Naive thymus-derived CD8-positive, alpha-beta T cell (primary cell): ENCODE measurements at regions not wholly inside any gene's neighbourhood (a gene's known extent, or its start where the extent isn't known, plus 50 kb on each side); places are given as distances from the start of the nearest gene placed in this dataset.

Source experiments
- ATAC-seq, 2 donors: fragments of 150-1000 bp; cut with Tn5 transposase in 1 of 2; sonication (Bioruptor Pico), chemical (Tn5 transposase) in 1 of 2; 1 replicate in 1 of 2; 2 replicates in 1 of 2; pipeline ENCODE4 v1.10.0; 2021; ENCODE audit warnings: mild to moderate bottlenecking in 2 of 2, moderate library complexity in 2 of 2
- POLR2A ChIA-PET: fragments of 350-600 bp; sonication (Branson Sonifier 250); formaldehyde crosslinking; loops from one replicate; lab custom pipeline; 2021; ENCODE audit warnings: antibody characterized with exemption; lab: Charles Lee
- DNase-seq, 10 donors: peaks; one replicate each; pipeline versions ENCODE4 v3.0.0 to v3.0.0-alpha.2; 2020 to 2022
- H3K27ac Mint-ChIP-seq, 10 donors: one replicate each; pipeline ENCODE4 v1.8.0; 2020 to 2022; ENCODE audit warnings: mild to moderate bottlenecking in 10 of 10, mixed read lengths in 10 of 10, moderate library complexity in 4 of 10, inconsistent platforms in 1 of 10
- H3K27me3 Mint-ChIP-seq, 5 donors: one replicate each; pipeline ENCODE4 v1.8.0; 2021 to 2022; ENCODE audit warnings: mixed read lengths in 5 of 5
- H3K36me3 Mint-ChIP-seq, 3 donors: one replicate each; pipeline ENCODE4 v1.8.0; 2020 to 2022; ENCODE audit warnings: mixed read lengths in 3 of 3, mild to moderate bottlenecking in 2 of 3, inconsistent platforms in 1 of 3
- H3K4me1 Mint-ChIP-seq, 4 donors: one replicate each; pipeline ENCODE4 v1.8.0; 2021 to 2022; ENCODE audit warnings: mixed read lengths in 4 of 4
- H3K4me3 Mint-ChIP-seq, 10 donors: one replicate each; pipeline ENCODE4 v1.8.0; 2020 to 2022; ENCODE audit warnings: mild to moderate bottlenecking in 10 of 10, mixed read lengths in 10 of 10, moderate library complexity in 6 of 10, inconsistent platforms in 1 of 10
- H3K9me3 Mint-ChIP-seq, 9 donors: one replicate each; pipeline ENCODE4 v1.8.0; 2020 to 2022; ENCODE audit warnings: mixed read lengths in 9 of 9, mild to moderate bottlenecking in 3 of 9, inconsistent platforms in 1 of 9, moderate library complexity in 1 of 9

DNA sequence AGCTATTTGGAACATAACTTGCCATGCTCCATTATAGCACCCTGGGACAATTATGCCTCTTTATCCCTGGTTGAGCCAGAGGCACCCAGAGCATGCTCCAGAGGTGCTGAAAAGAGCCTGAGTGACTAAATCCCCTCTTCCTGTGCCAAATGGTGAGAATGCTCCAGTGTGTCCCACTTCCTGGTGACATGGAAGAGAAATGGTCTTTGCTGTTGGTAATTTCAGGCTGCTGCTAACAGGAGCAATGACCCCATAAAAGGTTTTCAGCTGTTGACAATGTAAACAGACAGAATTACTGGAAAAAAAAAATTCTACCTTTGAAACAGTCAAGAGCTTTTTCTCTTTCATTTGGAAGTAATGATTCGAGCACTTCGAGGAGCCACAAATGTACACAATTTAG is 341.8 kb downstream of the FGF9 start:
- ATAC-seq (no peak), DNase-seq (no peak)
- Mint-ChIP-seq H3K27me3 (no peaks in the 10 kb centered on the region), H3K4me1 (peaks cover 3 to 8% (median 7%) of the 10 kb centered on the region in 4 donors), H3K9me3 (peaks cover 0 to 10% (median 0%) of the 10 kb centered on the region in 9 donors), H3K4me3 (no peak overlapping the region), H3K27ac (no peak overlapping the region), H3K36me3 (no peaks in the 10 kb centered on the region)
- POLR2A ChIA-PET = no interaction called here

DNA sequence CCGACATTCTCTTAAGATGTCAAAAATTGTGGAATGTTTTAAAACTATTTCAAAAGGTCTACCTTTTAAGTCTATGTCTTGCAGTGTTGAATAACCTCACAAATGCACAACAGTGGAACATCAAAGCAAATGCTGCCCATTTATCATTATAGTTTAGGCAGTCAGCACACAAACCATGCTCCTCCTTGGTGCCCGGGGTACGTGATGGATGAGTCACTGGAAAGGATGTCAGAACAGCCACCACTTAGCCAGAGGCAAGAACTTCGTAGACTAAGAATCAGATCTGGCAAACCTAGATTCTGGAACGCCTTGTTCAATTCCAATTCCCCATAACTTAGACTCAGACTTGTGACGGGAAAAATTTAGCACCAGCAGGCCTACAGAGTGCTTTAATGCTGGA is 343.6 kb downstream of the FGF9 start:
- DNase-seq = no peak
- no peak for ATAC-seq
- POLR2A ChIA-PET = no interaction called here
- Mint-ChIP-seq H3K4me3 (no peak overlapping the region), H3K4me1 (peaks cover 4 to 17% (median 14%) of the 10 kb centered on the region in 4 donors), H3K9me3 (no peaks in the 10 kb centered on the region), H3K27ac (no peak overlapping the region), H3K27me3 (no peaks in the 10 kb centered on the region), H3K36me3 (no peaks in the 10 kb centered on the region)

DNA sequence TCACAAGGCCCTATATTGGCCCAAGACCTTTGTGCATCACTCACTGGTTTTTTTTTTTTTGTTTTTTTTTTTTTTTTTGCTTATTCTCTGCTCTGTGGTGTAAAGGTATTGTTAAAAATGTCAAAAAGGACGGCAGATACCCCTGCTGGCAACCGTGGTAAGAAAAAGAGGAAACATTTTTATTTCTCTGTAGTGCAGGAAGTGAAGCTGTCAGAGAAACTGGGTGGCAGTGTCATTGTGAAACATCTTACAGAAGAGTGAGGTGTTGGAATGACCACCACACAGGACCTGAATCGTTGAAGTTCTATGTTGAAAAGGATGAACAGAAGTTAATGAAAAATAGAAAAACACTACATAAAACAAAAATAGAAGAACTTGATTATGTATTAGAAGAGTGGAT is 346.4 kb downstream of the FGF9 start:
- Mint-ChIP-seq H3K9me3 (no peaks in the 10 kb centered on the region), H3K27ac (peak overlapping the region in 2 of 10 donors; percentile 0 to 14), H3K4me1 (peaks cover 4 to 17% (median 14%) of the 10 kb centered on the region in 4 donors), H3K4me3 (peak overlapping the region in 2 of 10 donors; percentile 4 to 29), H3K36me3 (no peaks in the 10 kb centered on the region), H3K27me3 (no peaks in the 10 kb centered on the region)
- POLR2A ChIA-PET = no interaction called here
- ATAC-seq = peak; percentile 25 to 58
- DNase-seq = peak in 2 of 10 donors; percentile 12 to 27

DNA sequence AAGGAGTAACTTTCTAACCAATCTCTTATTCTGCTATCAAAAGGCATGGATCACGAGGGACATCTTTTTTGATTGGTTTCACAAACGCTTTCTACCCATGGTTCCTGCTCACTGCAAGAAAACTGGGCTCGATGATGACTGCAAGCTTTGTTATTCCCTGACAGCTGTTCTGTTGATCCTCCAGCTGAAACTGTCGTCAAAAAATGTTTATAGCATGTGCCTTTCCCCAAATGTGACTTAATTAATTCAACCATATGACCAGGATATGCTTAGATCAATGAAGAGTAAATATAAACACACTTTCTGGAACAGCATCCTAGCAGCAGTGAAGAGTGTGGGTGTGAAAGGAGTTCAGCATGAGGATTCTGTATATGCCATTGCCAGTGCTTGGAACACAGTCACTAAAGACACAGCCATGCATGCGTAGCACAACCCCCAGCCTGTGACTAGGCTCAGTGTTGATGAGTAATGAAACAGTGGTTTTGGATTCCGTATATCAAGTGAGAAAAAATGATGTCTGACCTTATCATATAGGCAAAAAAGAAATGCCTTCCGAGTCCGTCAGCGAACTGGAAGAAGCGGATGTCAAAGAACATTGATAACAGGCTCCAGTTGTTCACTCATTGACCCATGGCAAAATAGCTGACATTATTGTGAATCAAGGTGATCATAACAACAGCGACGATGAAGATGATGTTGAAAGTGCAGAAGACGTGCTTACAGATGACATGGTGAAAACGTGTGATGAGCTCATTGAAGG is 347.4 kb downstream of the FGF9 start:
- Mint-ChIP-seq H3K36me3 (no peaks in the 10 kb centered on the region), H3K9me3 (no peaks in the 10 kb centered on the region), H3K27me3 (no peaks in the 10 kb centered on the region), H3K27ac (peak overlapping the region in 1 of 10 donors; percentile 11), H3K4me1 (peaks cover 4 to 17% (median 14%) of the 10 kb centered on the region in 4 donors), H3K4me3 (no peak overlapping the region)
- POLR2A ChIA-PET = interaction anchor here (0.6 kb wide), 1 partner anchor 353 kb away, joined by 6 read pairs; no protein-coding TSS in a partner anchor
- ATAC-seq (no peak), DNase-seq (peak in 1 of 10 donors; percentile 19)

DNA sequence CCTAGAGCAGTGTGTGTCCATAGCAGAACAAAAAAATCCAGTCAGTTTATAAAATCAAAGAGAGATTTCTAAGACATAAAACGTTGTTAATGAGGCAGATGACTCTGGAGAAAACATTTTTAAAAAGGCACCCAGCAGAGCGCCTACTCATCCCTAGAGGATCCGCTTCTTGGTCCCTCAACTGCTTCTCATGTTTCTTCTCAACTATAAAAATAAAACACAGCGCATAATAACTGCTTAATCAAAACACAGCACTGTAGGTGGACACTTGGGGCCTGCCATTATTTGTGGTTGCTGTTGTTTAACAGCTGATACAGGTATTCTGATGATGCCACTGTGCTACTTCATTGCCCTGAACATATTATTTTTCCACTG is 347.9 kb downstream of the FGF9 start:
- ATAC-seq (peak in 1 of 2 donors; percentile 27), DNase-seq (peak in 2 of 10 donors; percentile 23 to 32)
- Mint-ChIP-seq H3K9me3 (no peaks in the 10 kb centered on the region), H3K4me1 (peaks cover 4 to 17% (median 14%) of the 10 kb centered on the region in 4 donors), H3K27ac (no peak overlapping the region), H3K36me3 (no peaks in the 10 kb centered on the region), H3K27me3 (no peaks in the 10 kb centered on the region), H3K4me3 (no peak overlapping the region)
- POLR2A ChIA-PET = no interaction called here

DNA sequence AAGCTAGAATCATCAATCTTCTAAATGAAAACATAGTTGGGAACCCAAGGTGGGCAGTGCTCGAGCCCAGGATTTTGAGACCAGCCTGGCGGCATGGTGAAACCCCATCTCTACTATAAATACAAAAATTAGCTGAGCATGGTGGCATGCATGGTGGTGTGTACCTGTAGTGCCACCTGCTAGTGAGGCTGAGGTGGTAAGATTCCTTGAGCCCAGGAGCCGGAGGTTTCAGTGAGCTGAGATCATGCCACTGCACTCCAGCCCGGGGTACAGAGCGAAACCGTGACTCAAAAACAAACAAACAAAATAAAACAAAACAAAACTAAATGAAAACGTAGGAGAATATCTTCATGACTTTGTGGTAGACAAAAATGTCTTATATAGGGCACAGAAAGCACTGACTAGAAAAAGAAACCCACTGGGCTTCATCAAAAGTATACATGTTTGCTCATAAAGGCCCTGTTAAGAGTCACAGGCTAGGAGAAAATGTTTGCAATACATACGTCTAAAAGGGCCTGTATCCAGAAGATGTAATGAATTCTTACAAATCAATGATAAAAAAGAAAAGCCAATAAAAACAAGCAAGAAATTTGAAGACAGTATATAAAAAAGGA is 353.6 kb downstream of the FGF9 start:
- H3K4me3 Mint-ChIP-seq = no peak overlapping the region
- H3K27ac Mint-ChIP-seq = peak overlapping the region in 2 of 10 donors; percentile 1 to 17
- H3K9me3 Mint-ChIP-seq = no peaks in the 10 kb centered on the region
- H3K36me3 Mint-ChIP-seq = no peaks in the 10 kb centered on the region
- ATAC-seq = peak in 1 of 2 donors; percentile 23
- H3K27me3 Mint-ChIP-seq = no peaks in the 10 kb centered on the region
- DNase-seq = no peak
- POLR2A ChIA-PET = no interaction called here
- H3K4me1 Mint-ChIP-seq = peaks cover 0 to 3% (median 0%) of the 10 kb centered on the region in 4 donors

DNA sequence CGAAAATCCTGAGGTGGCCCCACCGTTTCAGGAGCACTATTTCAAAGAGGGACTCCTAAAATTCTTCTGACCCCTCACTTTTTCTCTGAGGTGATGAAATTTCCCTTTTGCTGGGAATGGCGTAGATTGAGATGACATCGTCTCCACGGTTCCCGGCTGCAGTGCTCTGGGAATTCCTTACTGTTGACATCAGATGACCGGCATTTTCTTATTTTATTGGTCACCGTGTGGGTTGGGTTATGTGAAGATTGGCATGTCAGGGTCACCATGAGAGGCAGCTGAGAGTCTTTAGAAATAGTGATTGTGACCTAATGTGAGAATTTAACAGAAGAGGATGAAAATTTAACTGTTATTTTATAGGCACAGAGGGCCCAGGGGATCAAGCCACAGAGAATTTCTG is 356.7 kb downstream of the FGF9 start:
- Mint-ChIP-seq H3K36me3 (no peaks in the 10 kb centered on the region), H3K27ac (peak overlapping the region in 1 of 10 donors; percentile 19), H3K27me3 (no peaks in the 10 kb centered on the region), H3K4me3 (no peak overlapping the region), H3K4me1 (peaks cover 0 to 3% (median 0%) of the 10 kb centered on the region in 4 donors), H3K9me3 (no peaks in the 10 kb centered on the region)
- ATAC-seq (no peak), DNase-seq (no peak)
- POLR2A ChIA-PET = no interaction called here

DNA sequence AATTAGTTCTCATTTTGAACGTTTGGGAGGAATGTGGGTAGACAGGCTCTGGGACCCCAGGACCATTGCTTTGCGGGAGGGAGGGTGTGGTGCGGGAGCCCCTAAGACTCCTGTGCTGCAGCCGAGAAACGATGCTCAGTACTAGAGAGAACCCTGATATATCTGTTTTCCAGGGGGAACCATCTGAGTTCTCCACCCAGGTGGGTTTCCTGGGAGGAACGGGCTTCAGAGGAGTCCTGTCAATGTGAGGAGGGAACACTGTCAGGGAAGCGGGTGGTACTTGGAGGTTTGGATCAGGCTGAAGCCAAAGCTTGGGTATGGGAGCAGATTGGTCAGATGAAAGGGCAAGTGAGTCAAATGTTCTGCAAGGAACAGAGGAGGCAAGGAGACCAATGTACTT is 358.0 kb downstream of the FGF9 start:
- no peak for ATAC-seq
- Mint-ChIP-seq H3K9me3 (no peaks in the 10 kb centered on the region), H3K4me3 (no peak overlapping the region), H3K27me3 (no peaks in the 10 kb centered on the region), H3K36me3 (no peaks in the 10 kb centered on the region), H3K4me1 (peaks cover 0 to 3% (median 0%) of the 10 kb centered on the region in 4 donors), H3K27ac (no peak overlapping the region)
- no peak for DNase-seq
- POLR2A ChIA-PET = interaction anchor here (0.9 kb wide), 1 partner anchor 21 kb away, joined by 3 read pairs; no protein-coding TSS in a partner anchor

DNA sequence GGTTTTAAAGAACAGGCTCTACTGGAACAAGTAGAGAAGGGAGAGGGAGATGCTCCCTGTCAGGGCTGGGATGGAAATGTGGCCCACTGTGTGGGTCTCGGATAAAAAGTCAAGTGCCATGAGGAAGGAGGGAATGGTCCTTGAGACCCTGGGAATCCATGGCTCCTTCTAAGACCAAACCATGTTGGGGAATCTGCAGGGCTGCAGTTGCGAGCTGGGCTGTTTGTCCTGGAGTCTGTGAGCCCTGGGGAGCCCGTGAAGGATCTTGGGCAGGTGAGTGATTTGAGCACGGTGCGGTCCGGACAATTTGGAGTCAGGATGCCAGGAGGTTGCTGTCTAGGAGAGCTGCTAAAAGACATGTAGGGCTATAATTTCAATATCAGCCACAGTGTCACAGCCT is 359.4 kb downstream of the FGF9 start:
- no peak overlapping the region for H3K27ac Mint-ChIP-seq
- POLR2A ChIA-PET = no interaction called here

DNA sequence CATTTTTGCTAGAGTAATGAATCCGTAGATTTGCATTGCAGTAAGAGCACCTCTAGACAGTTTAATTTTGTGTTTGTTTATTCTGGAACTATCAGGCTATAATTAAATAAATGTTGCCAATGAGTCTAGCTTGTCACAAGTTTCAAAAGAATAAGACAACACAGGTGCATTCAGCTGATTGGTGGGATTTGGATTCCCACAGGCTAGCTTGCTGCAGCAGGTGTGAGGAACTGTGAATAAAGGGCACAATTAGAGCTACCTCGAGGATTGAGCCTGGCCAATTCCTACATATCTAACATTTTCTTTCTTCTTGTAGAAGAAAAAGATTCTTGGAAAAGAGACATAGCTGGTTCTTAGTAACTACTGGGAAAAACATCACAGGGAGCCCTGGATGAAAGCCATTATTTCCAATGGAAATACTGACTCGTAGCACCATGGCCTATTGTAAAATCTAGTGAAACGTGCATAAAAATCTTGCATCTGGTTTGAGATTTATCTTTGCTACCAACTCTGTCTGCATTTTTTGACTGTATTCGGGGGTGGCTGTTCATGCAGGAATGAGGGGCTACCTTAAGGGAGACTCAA is 360.9 kb downstream of the FGF9 start:
- Mint-ChIP-seq H3K4me3 (no peak overlapping the region), H3K36me3 (no peaks in the 10 kb centered on the region), H3K9me3 (no peaks in the 10 kb centered on the region), H3K27ac (no peak overlapping the region), H3K27me3 (no peaks in the 10 kb centered on the region), H3K4me1 (no peaks in the 10 kb centered on the region)
- ATAC-seq (no peak), DNase-seq (no peak)
- POLR2A ChIA-PET = no interaction called here

More for the DNA sequence above, 359.4 kb downstream of the FGF9 start:
- DNase-seq = no peak
- Mint-ChIP-seq H3K9me3 (no peaks in the 10 kb centered on the region), H3K27me3 (no peaks in the 10 kb centered on the region), H3K4me1 (peaks cover 0 to 3% (median 0%) of the 10 kb centered on the region in 4 donors), H3K36me3 (no peaks in the 10 kb centered on the region), H3K4me3 (no peak overlapping the region)
- no peak for ATAC-seq

DNA sequence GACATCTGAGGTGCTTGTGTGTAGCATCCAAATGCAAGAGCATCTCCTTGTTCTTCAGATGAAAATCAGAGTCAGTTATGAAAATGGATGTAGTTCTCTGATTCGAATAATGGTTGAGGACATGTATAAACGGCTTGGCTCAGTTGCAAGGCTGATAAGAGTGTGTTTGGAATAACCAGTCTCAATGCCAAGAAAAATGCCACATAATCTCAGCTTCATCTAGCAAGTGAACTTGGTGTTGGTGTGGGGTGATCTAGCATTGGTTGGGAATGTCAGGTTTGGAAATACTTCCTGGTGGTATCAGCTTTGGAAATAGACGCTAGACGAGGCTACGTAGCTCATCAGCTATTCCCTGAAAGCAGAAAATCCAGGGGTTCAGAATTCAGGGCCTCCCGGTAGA is 362.0 kb downstream of the FGF9 start:
- peaks cover 0 to 2% (median 0%) of the 10 kb centered on the region in 9 donors for H3K9me3 Mint-ChIP-seq
- peaks cover 0 to 2% (median 0%) of the 10 kb centered on the region in 5 donors for H3K27me3 Mint-ChIP-seq
- POLR2A ChIA-PET = no interaction called here
- DNase-seq (no peak), ATAC-seq (no peak)
- no peak overlapping the region for H3K4me3 Mint-ChIP-seq
- H3K27ac Mint-ChIP-seq = no peak overlapping the region
- H3K4me1 Mint-ChIP-seq = no peaks in the 10 kb centered on the region
- H3K36me3 Mint-ChIP-seq = no peaks in the 10 kb centered on the region

DNA sequence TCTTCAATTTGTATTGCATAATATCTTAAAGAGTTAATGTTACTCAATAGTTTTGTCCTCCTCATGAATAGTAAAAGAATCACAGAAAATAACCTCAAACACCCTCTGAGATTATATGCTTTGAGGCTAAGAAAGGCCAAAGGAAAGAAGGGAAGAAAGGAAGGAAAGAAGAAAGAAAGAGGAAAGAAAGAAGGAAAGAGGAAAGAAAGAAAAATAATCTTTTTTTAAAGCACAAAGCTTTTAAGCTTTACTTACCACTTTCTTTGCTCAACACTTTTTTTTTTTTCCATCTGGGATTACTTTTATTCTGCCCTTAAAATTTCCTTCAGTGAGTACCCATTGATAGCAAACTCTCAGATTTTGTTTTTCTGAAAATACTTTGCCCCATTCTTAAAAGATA is 369.1 kb downstream of the FGF9 start:
- H3K4me3 Mint-ChIP-seq = no peak overlapping the region

More for the DNA sequence above, 369.1 kb downstream of the FGF9 start:
- peaks cover 0 to 3% (median 1%) of the 10 kb centered on the region in 4 donors for H3K4me1 Mint-ChIP-seq
- H3K27me3 Mint-ChIP-seq = peaks cover 0 to 2% (median 0%) of the 10 kb centered on the region in 5 donors
- peaks cover 0 to 7% (median 3%) of the 10 kb centered on the region in 9 donors for H3K9me3 Mint-ChIP-seq
- H3K36me3 Mint-ChIP-seq = peaks cover 0 to 1% (median 0%) of the 10 kb centered on the region in 3 donors
- ATAC-seq (no peak), DNase-seq (no peak)
- no peak overlapping the region for H3K27ac Mint-ChIP-seq
- POLR2A ChIA-PET = interaction anchor here (0.9 kb wide), 1 partner anchor 13 kb away, joined by 3 read pairs; no protein-coding TSS in a partner anchor
